CD4-positive, alpha-beta T cell (primary cell): ENCODE measurements at regions not wholly inside any gene's neighbourhood (a gene's known extent, or its start where the extent isn't known, plus 50 kb on each side); places are given as distances from the start of the nearest gene placed in this dataset.

Experiments used
- ATAC-seq: fragments of 200-7000 bp; cut with Tn5 transposase; one replicate; pipeline ENCODE4 v1.10.0; 2022; ENCODE audit warnings: mild to moderate bottlenecking; ENCODE audit not compliant: poor library complexity
- CTCF ChIA-PET: fragments of 350-600 bp; sonication (Branson Sonifier 250); formaldehyde crosslinking; loops from one replicate; lab custom pipeline; 2021; ENCODE audit warnings: antibody characterized with exemption, inconsistent platforms; lab: Charles Lee
- POLR2A ChIA-PET: fragments of 350-600 bp; sonication (Branson Sonifier 250); formaldehyde crosslinking; loops from one replicate; lab custom pipeline; 2021; ENCODE audit warnings: antibody characterized with exemption, inconsistent platforms; lab: Charles Lee
- DNase-seq, 14 experiments: peaks; one replicate each; pipeline ENCODE4 v3.0.0-alpha.2; 2013 to 2020; ENCODE audit warnings: mixed read lengths in 2 of 14
- H3K27ac ChIP-seq, 2 donors: one replicate each; pipeline versions ENCODE4 v1.5.1 to v1.7.0; 2013; ENCODE audit warnings: low read length in 2 of 2, low read depth in 1 of 2, mild to moderate bottlenecking in 1 of 2
- H3K27me3 ChIP-seq, 2 experiments: 1 replicate in 1 of 2; 2 replicates in 1 of 2; pipeline versions ENCODE4 v1.6.1 to v1.7.0; 2013; ENCODE audit warnings: low read length in 2 of 2, control low read depth in 1 of 2, mild to moderate bottlenecking in 1 of 2, moderate library complexity in 1 of 2; ENCODE audit not compliant: insufficient read depth in 2 of 2, control insufficient read depth in 1 of 2
- H3K36me3 ChIP-seq: one replicate; pipeline ENCODE4 v1.6.1; 2013; ENCODE audit warnings: low read length, control low read depth; ENCODE audit not compliant: insufficient read depth
- H3K4me1 ChIP-seq: one replicate; pipeline ENCODE4 v1.6.1; 2013; ENCODE audit warnings: low read length, control low read depth; ENCODE audit not compliant: insufficient read depth
- H3K4me3 ChIP-seq: one replicate; pipeline ENCODE4 v1.5.1; 2013; ENCODE audit warnings: mild to moderate bottlenecking, low read length, moderate library complexity
- H3K9me3 ChIP-seq, 2 experiments: 1 replicate in 1 of 2; 2 replicates in 1 of 2; pipeline versions ENCODE4 v1.6.1 to v1.7.0; 2013; ENCODE audit warnings: low read length in 2 of 2, mild to moderate bottlenecking in 2 of 2, control low read depth in 1 of 2, moderate library complexity in 1 of 2; ENCODE audit not compliant: control insufficient read depth in 1 of 2, insufficient read depth in 1 of 2
- H3K27ac Mint-ChIP-seq: one replicate; pipeline ENCODE4 v1.8.0; 2020; ENCODE audit warnings: mixed read lengths
- H3K27me3 Mint-ChIP-seq: one replicate; pipeline ENCODE4 v1.8.0; 2021; ENCODE audit warnings: mixed read lengths
- H3K36me3 Mint-ChIP-seq: one replicate; pipeline ENCODE4 v1.8.0; 2021; ENCODE audit warnings: low read depth, mixed read lengths
- H3K4me1 Mint-ChIP-seq: one replicate; pipeline ENCODE4 v1.8.0; 2021; ENCODE audit warnings: low read depth, mixed read lengths
- H3K4me3 Mint-ChIP-seq: one replicate; pipeline ENCODE4 v1.8.0; 2020; ENCODE audit warnings: mild to moderate bottlenecking, mixed read lengths
- H3K9me3 Mint-ChIP-seq: one replicate; pipeline ENCODE4 v1.8.0; 2020; ENCODE audit warnings: mixed read lengths
- intact Hi-C, 2 experiments: fragments of 100-400 bp; cut with DNase I in 1 of 2; cut with micrococcal nuclease in 1 of 2; formaldehyde crosslinking; loops; one replicate each; pipeline versions ENCODE4 v1.15.1 to v1.9.0; 2023 to 2025; cut with DNase I, micrococcal nuclease
- TF ChIP-seq, protein P1 (sequence below): fragments of 200-600 bp; IDR thresholded peaks from one replicate; pipeline ENCODE4 v1.8.0; 2022; ENCODE audit warnings: antibody characterized with exemption, mild to moderate bottlenecking

DNA sequence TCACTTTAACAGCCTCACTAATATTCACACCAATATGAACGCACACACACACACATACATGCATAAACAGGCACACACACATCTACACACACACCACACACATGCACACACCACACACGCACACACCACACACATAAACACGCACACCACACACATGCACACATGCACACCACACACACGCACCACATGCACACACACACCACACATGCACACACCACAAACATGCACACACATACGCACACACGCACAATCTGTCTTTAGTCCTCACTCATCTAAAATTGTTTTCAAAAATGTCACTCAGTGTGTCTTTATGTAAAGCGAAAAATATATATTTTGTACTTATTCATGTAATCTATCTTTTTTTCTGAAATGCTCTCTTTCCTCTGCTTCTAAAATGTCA lies 158.1 kb upstream of the SGCG start:
- DNase-seq (no peak), ATAC-seq (no peak)
- CTCF ChIA-PET = no interaction called here
- Histone ChIP-seq H3K36me3 (no peaks in the 10 kb centered on the region), H3K4me1 (no peaks in the 10 kb centered on the region), H3K4me3 (no peak overlapping the region), H3K27ac (no peak overlapping the region), H3K27me3 (no peaks in the 10 kb centered on the region), H3K9me3 (no peaks in the 10 kb centered on the region)
- H3K27ac Mint-ChIP-seq = no peak overlapping the region
- no peak overlapping the region for H3K4me3 Mint-ChIP-seq
- intact Hi-C loops = loop anchor here in 1 of 2 experiments (5.0 kb wide), 1 partner anchor 1385 kb away; no protein-coding TSS in a partner anchor
- H3K9me3 Mint-ChIP-seq = no peaks in the 10 kb centered on the region
- H3K4me1 Mint-ChIP-seq = no peaks in the 10 kb centered on the region
- POLR2A ChIA-PET = no interaction called here
- H3K36me3 Mint-ChIP-seq = no peaks in the 10 kb centered on the region
- H3K27me3 Mint-ChIP-seq = peaks cover 18% of the 10 kb centered on the region
- TF ChIP-seq, protein P1, sequence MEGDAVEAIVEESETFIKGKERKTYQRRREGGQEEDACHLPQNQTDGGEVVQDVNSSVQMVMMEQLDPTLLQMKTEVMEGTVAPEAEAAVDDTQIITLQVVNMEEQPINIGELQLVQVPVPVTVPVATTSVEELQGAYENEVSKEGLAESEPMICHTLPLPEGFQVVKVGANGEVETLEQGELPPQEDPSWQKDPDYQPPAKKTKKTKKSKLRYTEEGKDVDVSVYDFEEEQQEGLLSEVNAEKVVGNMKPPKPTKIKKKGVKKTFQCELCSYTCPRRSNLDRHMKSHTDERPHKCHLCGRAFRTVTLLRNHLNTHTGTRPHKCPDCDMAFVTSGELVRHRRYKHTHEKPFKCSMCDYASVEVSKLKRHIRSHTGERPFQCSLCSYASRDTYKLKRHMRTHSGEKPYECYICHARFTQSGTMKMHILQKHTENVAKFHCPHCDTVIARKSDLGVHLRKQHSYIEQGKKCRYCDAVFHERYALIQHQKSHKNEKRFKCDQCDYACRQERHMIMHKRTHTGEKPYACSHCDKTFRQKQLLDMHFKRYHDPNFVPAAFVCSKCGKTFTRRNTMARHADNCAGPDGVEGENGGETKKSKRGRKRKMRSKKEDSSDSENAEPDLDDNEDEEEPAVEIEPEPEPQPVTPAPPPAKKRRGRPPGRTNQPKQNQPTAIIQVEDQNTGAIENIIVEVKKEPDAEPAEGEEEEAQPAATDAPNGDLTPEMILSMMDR = no peak

- peaks cover 3% of the 10 kb centered on the region for H3K27me3 Mint-ChIP-seq
- H3K4me1 ChIP-seq = no peaks in the 10 kb centered on the region
- H3K27ac ChIP-seq = no peak overlapping the region
- H3K36me3 ChIP-seq = no peaks in the 10 kb centered on the region
- H3K4me3 ChIP-seq = no peak overlapping the region
- H3K9me3 Mint-ChIP-seq = no peaks in the 10 kb centered on the region
- no peak for DNase-seq
- no peak overlapping the region for H3K4me3 Mint-ChIP-seq
- TF ChIP-seq, protein P1 = no peak
- no peak overlapping the region for H3K27ac Mint-ChIP-seq
- H3K27me3 ChIP-seq = no peaks in the 10 kb centered on the region
- no peak for ATAC-seq
- CTCF ChIA-PET = no interaction called here
- no peaks in the 10 kb centered on the region for H3K4me1 Mint-ChIP-seq
- POLR2A ChIA-PET = no interaction called here
- intact Hi-C loops = no loop called here
- no peaks in the 10 kb centered on the region for H3K9me3 ChIP-seq
- H3K36me3 Mint-ChIP-seq = no peaks in the 10 kb centered on the region
Measured at GRCh38 chr13:23025864-23026608, 154.7 kb upstream of the SGCG start.

- DNase-seq = no peak
- Mint-ChIP-seq H3K36me3 (no peaks in the 10 kb centered on the region), H3K27ac (no peak overlapping the region), H3K4me3 (no peak overlapping the region), H3K4me1 (no peaks in the 10 kb centered on the region), H3K27me3 (no peaks in the 10 kb centered on the region), H3K9me3 (no peaks in the 10 kb centered on the region)
- Histone ChIP-seq H3K9me3 (no peaks in the 10 kb centered on the region), H3K27ac (no peak overlapping the region), H3K4me1 (no peaks in the 10 kb centered on the region), H3K36me3 (no peaks in the 10 kb centered on the region), H3K4me3 (no peak overlapping the region), H3K27me3 (no peaks in the 10 kb centered on the region)
- no peak for ATAC-seq
- ChIA-PET CTCF (interaction anchor here (0.6 kb wide), 1 partner anchor 1548 kb away, joined by 3 read pairs; no protein-coding TSS in a partner anchor), POLR2A (no interaction called here)
- TF ChIP-seq, protein P1 = no peak
- intact Hi-C loops = no loop called here
Measured at GRCh38 chr13:23039266-23039935, 141.4 kb upstream of the SGCG start.
